ENCODE measurements at regions not wholly inside any gene's neighbourhood (a gene's known extent, or its start where the extent isn't known, plus 50 kb on each side); places are given as distances from the start of the nearest gene placed in this dataset.

- no peak for TF ChIP-seq CTCF (IDR thresholded peaks at IDR 0.05; ENCODE audit: insufficient read depth, low read length, missing control alignments)
- POLR2A ChIA-PET = no interaction called here
- CTCF ChIA-PET = no interaction called here
- no peak overlapping the region for H3K4me3 ChIP-seq (ENCODE audit: low read depth, low read length)
- no peak for DNase-seq (ENCODE audit: low read depth, low spot score)
Observed at GRCh38 chrY:13023607-13024006, 118.9 kb downstream of the DDX3Y start.

- POLR2A ChIA-PET = no interaction called here
- no peak for DNase-seq (ENCODE audit: low read depth, low spot score)
- CTCF ChIA-PET = no interaction called here
- TF ChIP-seq CTCF (IDR thresholded peaks at IDR 0.05; ENCODE audit: insufficient read depth, low read length, missing control alignments) = no peak
- H3K4me3 ChIP-seq (ENCODE audit: low read depth, low read length) = no peak overlapping the region
Observed at GRCh38 chrY:13024447-13024846, 119.8 kb downstream of the DDX3Y start.

GRCh38 chrY:13026906-13027305 is 122.2 kb downstream of the DDX3Y start:
- no peak overlapping the region for H3K4me3 ChIP-seq (ENCODE audit: low read depth, low read length)
- POLR2A ChIA-PET = no interaction called here
- CTCF ChIA-PET = no interaction called here
- TF ChIP-seq CTCF (IDR thresholded peaks at IDR 0.05; ENCODE audit: insufficient read depth, low read length, missing control alignments) = no peak
- no peak for DNase-seq (ENCODE audit: low read depth, low spot score)

- DNase-seq (ENCODE audit: low read depth, low spot score) = no peak
- no peak overlapping the region for H3K4me3 ChIP-seq (ENCODE audit: low read depth, low read length)
- ChIA-PET CTCF (no interaction called here), POLR2A (no interaction called here)
- no peak for TF ChIP-seq CTCF (IDR thresholded peaks at IDR 0.05; ENCODE audit: insufficient read depth, low read length, missing control alignments)
Observed at GRCh38 chrY:13040232-13040631, 135.6 kb downstream of the DDX3Y start.

GRCh38 chrY:13053501-13053900 is 148.8 kb downstream of the DDX3Y start:
- no peak overlapping the region for H3K4me3 ChIP-seq (ENCODE audit: low read depth, low read length)
- ChIA-PET CTCF (no interaction called here), POLR2A (no interaction called here)
- DNase-seq (ENCODE audit: low read depth, low spot score) = no peak
- TF ChIP-seq CTCF (IDR thresholded peaks at IDR 0.05; ENCODE audit: insufficient read depth, low read length, missing control alignments) = no peak

GRCh38 chrY:13066372-13066771 is 161.7 kb downstream of the DDX3Y start:
- no peak for TF ChIP-seq CTCF (IDR thresholded peaks at IDR 0.05; ENCODE audit: insufficient read depth, low read length, missing control alignments)
- ChIA-PET POLR2A (no interaction called here), CTCF (no interaction called here)
- no peak overlapping the region for H3K4me3 ChIP-seq (ENCODE audit: low read depth, low read length)
- DNase-seq (ENCODE audit: low read depth, low spot score) = no peak
